ENCODE measurements at regions not wholly inside any gene's neighbourhood (a gene's known extent, or its start where the extent isn't known, plus 50 kb on each side); places are given as distances from the start of the nearest gene placed in this dataset.
"Not testable (repeated sequence)": the region's sequence is repeated elsewhere in the genome, so short reads cannot be mapped to it uniquely, and the experiment has no call there.

GRCh38 chr18:104264-104663, 54.1 kb upstream of the USP14 start:
- not testable (repeated sequence) for TF ChIP-seq CTCF (IDR thresholded peaks at IDR 0.05; ENCODE audit: insufficient read depth, low read length); POLR2AphosphoS5 (IDR thresholded peaks at IDR 0.05; ENCODE audit: low read depth)
